ENCODE measurements at regions not wholly inside any gene's neighbourhood (a gene's known extent, or its start where the extent isn't known, plus 50 kb on each side); places are given as distances from the start of the nearest gene placed in this dataset.

- peaks cover 20% of the 10 kb centered on the region for H3K27me3 ChIP-seq
- 79% methylated on average over 6 of the region's 6 CpGs for WGBS (ENCODE audit: low lambda C conversion rate, missing lambda C conversion rate)
- H4K20me1 ChIP-seq (ENCODE audit: insufficient read depth, poor library complexity, severe bottlenecking) = no peaks in the 10 kb centered on the region
- no peaks in the 10 kb centered on the region for H3K9me2 ChIP-seq (replicated peaks; ENCODE audit: insufficient read depth)
- H3K79me2 ChIP-seq = no peaks in the 10 kb centered on the region
- no peak for DNase-seq (ENCODE audit: low spot score)
- H2AFZ ChIP-seq = no peak overlapping the region
- H3K9me3 ChIP-seq (ENCODE audit: low read depth) = no peaks in the 10 kb centered on the region
- no peak overlapping the region for H3K27ac ChIP-seq
- TF ChIP-seq EZH2phosphoT487 (IDR thresholded peaks at IDR 0.05; ENCODE audit: low read depth, severe bottlenecking, unreplicated experiment) (no peak), CTCF (IDR thresholded peaks at IDR 0.05; ENCODE audit: poor library complexity) (no peak), EZH2 (IDR thresholded peaks at IDR 0.05; ENCODE audit: borderline replicate concordance) (no peak)
- H3K4me1 ChIP-seq (ENCODE audit: insufficient read depth) = no peaks in the 10 kb centered on the region
- H3K4me2 ChIP-seq = no peak overlapping the region
- H3K36me3 ChIP-seq (replicated peaks; ENCODE audit: insufficient read depth, low read depth) = no peaks in the 10 kb centered on the region
- H3K4me3 ChIP-seq = no peak overlapping the region
Observed at GRCh38 chr9:84146893-84147710, 166.5 kb downstream of the RMI1 start.

- TF ChIP-seq EZH2phosphoT487 (IDR thresholded peaks at IDR 0.05; ENCODE audit: low read depth, severe bottlenecking, unreplicated experiment) (no peak), EZH2 (IDR thresholded peaks at IDR 0.05; ENCODE audit: borderline replicate concordance) (no peak), CTCF (IDR thresholded peaks at IDR 0.05; ENCODE audit: poor library complexity) (no peak)
- no peak overlapping the region for H3K4me3 ChIP-seq
- H3K27ac ChIP-seq = no peak overlapping the region
- H3K27me3 ChIP-seq = no peaks in the 10 kb centered on the region
- H4K20me1 ChIP-seq (ENCODE audit: insufficient read depth, poor library complexity, severe bottlenecking) = no peaks in the 10 kb centered on the region
- no peaks in the 10 kb centered on the region for H3K36me3 ChIP-seq (replicated peaks; ENCODE audit: insufficient read depth, low read depth)
- WGBS (ENCODE audit: low lambda C conversion rate, missing lambda C conversion rate) = 72% methylated on average over 5 of the region's 5 CpGs
- H3K4me2 ChIP-seq = no peak overlapping the region
- no peaks in the 10 kb centered on the region for H3K9me2 ChIP-seq (replicated peaks; ENCODE audit: insufficient read depth)
- no peaks in the 10 kb centered on the region for H3K79me2 ChIP-seq
- no peak for DNase-seq (ENCODE audit: low spot score)
- H2AFZ ChIP-seq = no peak overlapping the region
- H3K9me3 ChIP-seq (ENCODE audit: low read depth) = no peaks in the 10 kb centered on the region
- H3K4me1 ChIP-seq (ENCODE audit: insufficient read depth) = no peaks in the 10 kb centered on the region
Observed at GRCh38 chr9:84151236-84151635, 170.6 kb downstream of the RMI1 start.

- no peaks in the 10 kb centered on the region for H3K4me1 ChIP-seq (ENCODE audit: insufficient read depth)
- 89% methylated on average over 5 of the region's 5 CpGs for WGBS (ENCODE audit: low lambda C conversion rate, missing lambda C conversion rate)
- H3K27me3 ChIP-seq = no peaks in the 10 kb centered on the region
- no peak overlapping the region for H3K27ac ChIP-seq
- H3K4me2 ChIP-seq = no peak overlapping the region
- H3K79me2 ChIP-seq = no peaks in the 10 kb centered on the region
- no peaks in the 10 kb centered on the region for H3K9me2 ChIP-seq (replicated peaks; ENCODE audit: insufficient read depth)
- TF ChIP-seq EZH2 (IDR thresholded peaks at IDR 0.05; ENCODE audit: borderline replicate concordance) (no peak), CTCF (IDR thresholded peaks at IDR 0.05; ENCODE audit: poor library complexity) (no peak), EZH2phosphoT487 (IDR thresholded peaks at IDR 0.05; ENCODE audit: low read depth, severe bottlenecking, unreplicated experiment) (no peak)
- H4K20me1 ChIP-seq (ENCODE audit: insufficient read depth, poor library complexity, severe bottlenecking) = no peaks in the 10 kb centered on the region
- H3K4me3 ChIP-seq = no peak overlapping the region
- no peak overlapping the region for H2AFZ ChIP-seq
- no peak for DNase-seq (ENCODE audit: low spot score)
- no peaks in the 10 kb centered on the region for H3K36me3 ChIP-seq (replicated peaks; ENCODE audit: insufficient read depth, low read depth)
- no peaks in the 10 kb centered on the region for H3K9me3 ChIP-seq (ENCODE audit: low read depth)
Observed at GRCh38 chr9:84151640-84152039, 171.0 kb downstream of the RMI1 start.

All from hepatocyte (in vitro differentiated cells).